ENCODE measurements at regions not wholly inside any gene's neighbourhood (a gene's known extent, or its start where the extent isn't known, plus 50 kb on each side); places are given as distances from the start of the nearest gene placed in this dataset.

GRCh38 chr4:117420948-117421347 lies 335.6 kb upstream of the TRAM1L1 start:
- Histone ChIP-seq H3F3A (ENCODE audit: insufficient read depth, low read length, poor library complexity, severe bottlenecking) (no peaks in the 10 kb centered on the region), H3K9me2 (ENCODE audit: insufficient read depth, low read length) (no peaks in the 10 kb centered on the region)
- no peak for TF ChIP-seq REST (IDR thresholded peaks at IDR 0.05; ENCODE audit: borderline replicate concordance)
- no peak for TF ChIP-seq EP300 (conservative IDR thresholded peaks at IDR 0.05; ENCODE audit: poor library complexity, severe bottlenecking)
- no peak for TF ChIP-seq CTCF (IDR thresholded peaks at IDR 0.05; ENCODE audit: poor library complexity, severe bottlenecking)
- no peak for TF ChIP-seq POLR2AphosphoS5 (IDR thresholded peaks at IDR 0.05)

GRCh38 chr4:117421706-117422105 lies 336.3 kb upstream of the TRAM1L1 start:
- Histone ChIP-seq H3K36me3 (ENCODE audit: insufficient read depth, low read length) (no peaks in the 10 kb centered on the region), H3F3A (ENCODE audit: insufficient read depth, low read length, poor library complexity, severe bottlenecking) (no peaks in the 10 kb centered on the region), H3K4me2 (ENCODE audit: low read length) (no peak overlapping the region), H3K9me2 (ENCODE audit: insufficient read depth, low read length) (no peaks in the 10 kb centered on the region), H2AFZ (ENCODE audit: low read depth, low read length) (no peak overlapping the region), H3K9me3 (ENCODE audit: low read length) (no peaks in the 10 kb centered on the region), H3K9ac (ENCODE audit: low read length) (no peak overlapping the region), H4K20me1 (ENCODE audit: insufficient read depth) (no peaks in the 10 kb centered on the region), H3K79me2 (replicated peaks; ENCODE audit: insufficient read depth, low read length) (no peaks in the 10 kb centered on the region), H3K4me3 (ENCODE audit: low read length) (no peak overlapping the region), H3K27me3 (ENCODE audit: insufficient read depth, low read depth, low read length) (no peaks in the 10 kb centered on the region), H3K27ac (ENCODE audit: low read length) (no peak overlapping the region)
- TF ChIP-seq RAD21 (conservative IDR thresholded peaks at IDR 0.05) (no peak), TAF1 (IDR thresholded peaks at IDR 0.05; ENCODE audit: low read depth) (no peak), REST (IDR thresholded peaks at IDR 0.05; ENCODE audit: borderline replicate concordance) (no peak), SMC3 (conservative IDR thresholded peaks at IDR 0.05; ENCODE audit: poor library complexity) (no peak), EZH2 (IDR thresholded peaks at IDR 0.05; ENCODE audit: borderline replicate concordance, insufficient read depth, low read length, poor library complexity, severe bottlenecking) (no peak), POLR2AphosphoS5 (IDR thresholded peaks at IDR 0.05) (no peak), EP300 (conservative IDR thresholded peaks at IDR 0.05; ENCODE audit: poor library complexity, severe bottlenecking) (no peak), MXI1 (conservative IDR thresholded peaks at IDR 0.05; ENCODE audit: poor library complexity, severe bottlenecking) (no peak), CTCF (IDR thresholded peaks at IDR 0.05; ENCODE audit: poor library complexity, severe bottlenecking) (no peak)

More at GRCh38 chr4:117420948-117421347, 335.6 kb upstream of the TRAM1L1 start:
- H2AFZ ChIP-seq (ENCODE audit: low read depth, low read length) = no peak overlapping the region
- H3K4me2 ChIP-seq (ENCODE audit: low read length) = no peak overlapping the region
- H3K27me3 ChIP-seq (ENCODE audit: insufficient read depth, low read depth, low read length) = no peaks in the 10 kb centered on the region
- H4K20me1 ChIP-seq (ENCODE audit: insufficient read depth) = no peaks in the 10 kb centered on the region
- H3K9me3 ChIP-seq (ENCODE audit: low read length) = no peaks in the 10 kb centered on the region
- H3K27ac ChIP-seq (ENCODE audit: low read length) = no peak overlapping the region
- H3K4me3 ChIP-seq (ENCODE audit: low read length) = no peak overlapping the region
- no peaks in the 10 kb centered on the region for H3K79me2 ChIP-seq (replicated peaks; ENCODE audit: insufficient read depth, low read length)
- no peak overlapping the region for H3K9ac ChIP-seq (ENCODE audit: low read length)
- H3K36me3 ChIP-seq (ENCODE audit: insufficient read depth, low read length) = no peaks in the 10 kb centered on the region
